OCI-LY1 (cell line): ENCODE measurements at regions not wholly inside any gene's neighbourhood (a gene's known extent, or its start where the extent isn't known, plus 50 kb on each side); places are given as distances from the start of the nearest gene placed in this dataset.

ENCODE experiments used
- H2AFZ ChIP-seq: fragments of 200-600 bp; sonication (generic), shearing (Covaris generic); 2 replicates; pipeline ENCODE4 v1.6.0; 2014; ENCODE audit warnings: antibody characterized with exemption, mild to moderate bottlenecking, low read length
- H3F3A ChIP-seq: fragments of 200-600 bp; sonication (generic), shearing (Covaris generic); 2 replicates; pipeline ENCODE4 v1.6.0; 2014; ENCODE audit warnings: mild to moderate bottlenecking, antibody characterized with exemption, low read length, moderate library complexity; ENCODE audit not compliant: insufficient read depth
- H3K27ac ChIP-seq: fragments of 200-600 bp; sonication (generic); 2 replicates; pipeline ENCODE4 v1.5.1; 2014; ENCODE audit warnings: low read length, mixed run types, mild to moderate bottlenecking, low read depth; ENCODE audit not compliant: poor library complexity, severe bottlenecking
- H3K27me3 ChIP-seq: fragments of 200-600 bp; sonication (generic); 2 replicates; pipeline ENCODE4 v1.6.0; 2014; ENCODE audit warnings: antibody characterized with exemption, mild to moderate bottlenecking, low read length, moderate library complexity; ENCODE audit not compliant: insufficient read depth
- H3K36me3 ChIP-seq: fragments of 200-600 bp; sonication (generic); 2 replicates; pipeline ENCODE4 v1.6.1; 2014; ENCODE audit warnings: mild to moderate bottlenecking, antibody characterized with exemption, low read length, moderate library complexity, mixed read lengths; ENCODE audit not compliant: insufficient read depth
- H3K4me1 ChIP-seq: fragments of 200-600 bp; sonication (generic); 2 replicates; pipeline ENCODE4 v1.5.1; 2014; ENCODE audit warnings: mild to moderate bottlenecking, low read length, moderate library complexity; ENCODE audit not compliant: insufficient read depth, severe bottlenecking
- H3K4me2 ChIP-seq: fragments of 200-600 bp; sonication (generic), shearing (Covaris generic); 2 replicates; pipeline ENCODE4 v1.6.1; 2014; ENCODE audit warnings: low read length
- H3K4me3 ChIP-seq: fragments of 200-600 bp; sonication (generic); 2 replicates; pipeline ENCODE4 v1.5.1; 2014; ENCODE audit warnings: low read length, low read depth, mild to moderate bottlenecking, mixed read lengths; ENCODE audit not compliant: poor library complexity, severe bottlenecking
- H3K79me2 ChIP-seq: fragments of 200-600 bp; shearing (Covaris generic); 2 replicates; pipeline ENCODE4 v1.6.1; 2016; ENCODE audit warnings: mixed run types, low read length, mixed read lengths; ENCODE audit not compliant: insufficient read depth
- H3K9ac ChIP-seq: fragments of 200-600 bp; sonication (generic), shearing (Covaris generic); 2 replicates; pipeline ENCODE4 v1.6.1; 2014; ENCODE audit warnings: mild to moderate bottlenecking, low read length, mixed read lengths
- H3K9me2 ChIP-seq: fragments of 200-600 bp; sonication (generic), shearing (Covaris generic); 2 replicates; pipeline ENCODE4 v1.6.1; 2014; ENCODE audit warnings: low read depth, mild to moderate bottlenecking, low read length, mixed read lengths
- H3K9me3 ChIP-seq: fragments of 200-600 bp; shearing (Covaris generic); 2 replicates; pipeline ENCODE4 v1.6.1; 2014; ENCODE audit warnings: low read length, mixed read lengths
- H4K20me1 ChIP-seq: fragments of 200-600 bp; sonication (generic), shearing (Covaris generic); 2 replicates; pipeline ENCODE4 v1.6.0; 2016; ENCODE audit warnings: mild to moderate bottlenecking, low read length; ENCODE audit not compliant: insufficient read depth
- CTCF ChIP-seq: fragments of 200-600 bp; sonication (generic), shearing (Covaris generic); IDR thresholded peaks from 2 replicates; pipeline ENCODE4 v1.5.1; 2017; ENCODE audit warnings: mild to moderate bottlenecking, antibody characterized with exemption, low read length, moderate library complexity, mixed read lengths
- EZH2 ChIP-seq: fragments of 200-600 bp; sonication (generic), shearing (Covaris generic); IDR thresholded peaks from 2 replicates; pipeline ENCODE4 v1.8.0; 2017; ENCODE audit warnings: borderline replicate concordance, mixed run types, mild to moderate bottlenecking, antibody characterized with exemption, low read length, moderate library complexity, mixed read lengths

DNA sequence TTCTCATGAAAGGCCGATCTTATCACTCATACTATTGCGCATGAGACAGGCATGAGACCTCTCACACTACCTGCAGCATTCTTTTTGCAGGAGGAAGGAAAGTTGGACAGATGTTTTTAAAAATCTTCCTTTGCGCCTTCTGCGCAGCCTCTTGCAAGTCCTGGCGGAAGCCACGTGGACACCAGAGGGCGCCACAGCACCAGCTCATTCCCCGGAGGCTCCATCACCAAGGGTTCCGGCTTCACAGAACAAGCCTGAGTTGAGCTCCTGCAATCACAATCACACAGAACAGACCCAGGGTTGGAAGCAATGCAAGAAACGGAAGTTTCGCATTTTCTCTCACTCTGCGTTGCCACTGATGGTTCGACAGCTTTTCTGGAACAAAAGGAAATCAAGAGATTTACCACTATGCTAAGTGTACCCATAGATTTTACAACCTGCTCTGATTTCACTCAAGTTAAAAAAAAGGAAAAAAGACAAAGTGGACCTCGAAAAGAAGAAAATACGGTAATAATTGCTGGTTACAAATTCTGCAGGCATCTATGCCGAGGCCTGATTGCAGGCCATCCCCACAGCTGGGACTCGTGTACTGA is 304.7 kb upstream of the MSX2 start:
- Histone ChIP-seq H2AFZ (no peak overlapping the region), H3K27ac (no peak overlapping the region), H3K36me3 (no peaks in the 10 kb centered on the region), H3K4me3 (no peak overlapping the region), H3K27me3 (no peaks in the 10 kb centered on the region), H3K4me2 (no peak overlapping the region), H3F3A (no peaks in the 10 kb centered on the region), H3K9me2 (no peaks in the 10 kb centered on the region), H4K20me1 (no peaks in the 10 kb centered on the region), H3K9ac (no peak overlapping the region), H3K4me1 (no peaks in the 10 kb centered on the region), H3K79me2 (no peaks in the 10 kb centered on the region), H3K9me3 (no peaks in the 10 kb centered on the region)
- TF ChIP-seq EZH2 (no peak), CTCF (peak; percentile 90)

- H3K27ac ChIP-seq: no peak overlapping the region
- H3K36me3 ChIP-seq: no peaks in the 10 kb centered on the region
- no peaks in the 10 kb centered on the region for H3K27me3 ChIP-seq
- no peaks in the 10 kb centered on the region for H3K4me1 ChIP-seq
- H2AFZ ChIP-seq: no peak overlapping the region
- no peaks in the 10 kb centered on the region for H3K9me2 ChIP-seq
- H3F3A ChIP-seq: no peaks in the 10 kb centered on the region
- no peaks in the 10 kb centered on the region for H3K9me3 ChIP-seq
- no peak overlapping the region for H3K4me2 ChIP-seq
- TF ChIP-seq CTCF (no peak), EZH2 (no peak)
- no peak overlapping the region for H3K9ac ChIP-seq
- H4K20me1 ChIP-seq: no peaks in the 10 kb centered on the region
- no peak overlapping the region for H3K4me3 ChIP-seq
- no peaks in the 10 kb centered on the region for H3K79me2 ChIP-seq
These were observed 303.6 kb upstream of the MSX2 start for GRCh38 chr5:174420651-174421407.

- H3K4me1 ChIP-seq: no peaks in the 10 kb centered on the region
- H3K9ac ChIP-seq: no peak overlapping the region
- no peaks in the 10 kb centered on the region for H3K79me2 ChIP-seq
- H3K9me2 ChIP-seq: no peaks in the 10 kb centered on the region
- no peak overlapping the region for H2AFZ ChIP-seq
- no peaks in the 10 kb centered on the region for H3K9me3 ChIP-seq
- H3K36me3 ChIP-seq: no peaks in the 10 kb centered on the region
- no peak overlapping the region for H3K4me2 ChIP-seq
- H3K4me3 ChIP-seq: no peak overlapping the region
- H3K27ac ChIP-seq: no peak overlapping the region
- TF ChIP-seq CTCF (no peak), EZH2 (no peak)
- H3F3A ChIP-seq: no peaks in the 10 kb centered on the region
- H4K20me1 ChIP-seq: no peaks in the 10 kb centered on the region
- no peaks in the 10 kb centered on the region for H3K27me3 ChIP-seq
These were observed 303.0 kb upstream of the MSX2 start for GRCh38 chr5:174421408-174421805.
